HG03280 (cell line): ENCODE measurements at regions not wholly inside any gene's neighbourhood (a gene's known extent, or its start where the extent isn't known, plus 50 kb on each side); places are given as distances from the start of the nearest gene placed in this dataset.

Source experiments
- ATAC-seq: cut with Tn5 transposase; IDR thresholded peaks from one replicate; pipeline ENCODE4 v1.9.1; 2021; ENCODE audit warnings: mild to moderate bottlenecking, moderate library complexity; ENCODE audit not compliant: unreplicated experiment

GRCh38 chr11:116422956-116423600 lies 349.7 kb downstream of the BUD13 start:
- no peak for ATAC-seq

- no peak for ATAC-seq
Observed at GRCh38 chr11:116422556-116422955, 350.2 kb downstream of the BUD13 start.

DNA sequence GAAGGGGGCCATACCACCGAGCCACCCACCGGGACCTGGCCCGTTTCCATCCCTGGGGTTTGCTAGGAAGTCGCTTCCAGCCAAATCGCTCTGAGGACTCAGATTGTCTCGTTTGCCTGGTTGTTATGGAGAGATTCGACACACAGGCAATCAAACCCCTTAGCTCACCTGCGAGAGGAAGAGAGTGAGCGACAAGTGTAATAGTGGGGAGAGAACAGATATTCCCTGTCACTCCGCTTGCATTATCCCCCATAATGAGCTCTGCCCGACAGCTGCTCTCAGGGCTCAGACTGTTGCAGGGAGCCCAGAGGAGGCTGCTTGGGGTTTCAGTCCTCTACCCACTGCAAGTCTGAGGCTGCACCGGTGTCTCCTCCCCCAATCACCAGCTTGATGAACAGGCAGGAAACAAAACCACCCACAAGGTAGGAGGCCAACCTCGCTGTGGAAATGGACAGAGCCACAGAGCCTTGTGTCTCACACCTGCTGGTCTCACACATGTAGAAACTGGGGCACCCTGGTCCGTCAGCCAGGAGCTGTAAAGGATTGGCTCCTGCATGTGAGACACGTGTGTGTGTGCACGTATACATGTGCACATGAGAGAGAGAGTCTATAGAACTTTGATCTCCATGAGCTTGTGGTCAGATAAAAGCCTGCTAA lies 351.1 kb downstream of the BUD13 start:
- ATAC-seq = no peak

- ATAC-seq = no peak
Observed at GRCh38 chr11:116420770-116421528, 351.8 kb downstream of the BUD13 start.

DNA sequence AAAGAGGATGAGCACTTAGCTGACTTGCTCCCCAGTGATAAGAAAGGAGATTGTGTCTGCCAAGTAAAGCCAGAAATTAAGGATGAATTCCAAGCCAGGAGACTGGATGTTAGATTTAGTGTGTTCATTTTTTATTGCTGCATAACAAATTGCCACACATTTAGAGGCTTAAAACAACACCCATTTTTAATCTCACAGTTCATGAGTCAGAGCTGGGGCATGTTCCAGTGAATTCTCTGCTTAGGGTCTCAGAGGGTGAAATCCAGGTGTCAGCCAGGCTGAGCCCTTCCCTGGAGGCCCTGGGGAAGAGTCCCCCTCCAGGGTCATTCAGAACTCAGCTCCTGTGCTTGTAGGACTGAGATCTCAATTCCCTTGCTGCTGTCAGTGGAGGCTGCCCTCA lies 352.8 kb downstream of the BUD13 start:
- no peak for ATAC-seq

DNA sequence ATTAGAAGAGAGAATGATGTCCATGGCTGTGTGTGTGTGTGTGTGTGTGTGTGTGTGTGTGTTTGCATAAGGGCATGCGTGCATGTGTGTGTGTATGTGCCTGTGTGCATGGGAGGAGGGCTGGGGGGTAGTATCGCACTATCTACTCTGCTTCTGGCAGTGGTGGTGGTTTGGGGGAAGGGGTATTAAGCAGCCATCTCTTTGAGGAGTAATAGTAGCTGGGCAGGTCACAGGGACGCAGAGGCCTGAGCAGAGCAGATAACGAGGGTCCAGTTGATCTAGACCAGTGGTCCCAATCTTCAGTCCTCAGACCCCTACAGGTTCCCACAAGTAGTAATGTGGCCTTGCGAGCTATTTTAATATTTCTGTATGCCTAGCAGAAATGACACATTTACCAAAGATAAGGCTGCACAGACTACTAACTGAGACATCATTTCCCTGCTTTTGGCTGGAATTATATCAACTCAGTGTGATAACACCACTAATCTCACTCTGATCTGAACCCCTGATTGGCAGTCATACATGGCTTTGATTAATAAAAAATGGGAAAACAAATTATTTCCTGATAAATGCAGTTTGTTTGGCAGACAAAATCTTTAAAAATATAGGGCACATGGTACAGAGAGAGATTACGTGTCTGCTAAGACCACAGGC lies 354.3 kb downstream of the BUD13 start:
- no peak for ATAC-seq

DNA sequence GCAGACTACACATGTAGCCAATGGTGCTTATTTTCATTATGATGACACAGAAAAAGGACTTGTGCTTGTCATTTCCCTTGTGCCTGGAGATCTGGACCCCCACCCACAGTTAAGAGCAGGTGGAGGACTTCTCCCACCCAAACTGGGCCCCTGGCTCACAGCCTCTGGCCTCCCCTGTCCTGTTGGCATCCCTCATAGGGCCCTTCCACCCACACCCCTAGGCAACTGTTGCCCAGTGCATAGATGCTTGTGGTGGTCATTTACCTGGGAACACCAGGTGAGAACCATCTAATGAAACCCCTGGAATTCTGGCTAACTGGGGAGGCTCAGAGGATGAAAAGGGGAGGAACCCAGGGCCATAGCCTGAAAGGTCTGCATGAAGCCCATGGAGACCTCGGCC lies 355.9 kb downstream of the BUD13 start:
- ATAC-seq = no peak

- no peak for ATAC-seq
Observed at GRCh38 chr11:116415095-116415494, 357.7 kb downstream of the BUD13 start.

DNA sequence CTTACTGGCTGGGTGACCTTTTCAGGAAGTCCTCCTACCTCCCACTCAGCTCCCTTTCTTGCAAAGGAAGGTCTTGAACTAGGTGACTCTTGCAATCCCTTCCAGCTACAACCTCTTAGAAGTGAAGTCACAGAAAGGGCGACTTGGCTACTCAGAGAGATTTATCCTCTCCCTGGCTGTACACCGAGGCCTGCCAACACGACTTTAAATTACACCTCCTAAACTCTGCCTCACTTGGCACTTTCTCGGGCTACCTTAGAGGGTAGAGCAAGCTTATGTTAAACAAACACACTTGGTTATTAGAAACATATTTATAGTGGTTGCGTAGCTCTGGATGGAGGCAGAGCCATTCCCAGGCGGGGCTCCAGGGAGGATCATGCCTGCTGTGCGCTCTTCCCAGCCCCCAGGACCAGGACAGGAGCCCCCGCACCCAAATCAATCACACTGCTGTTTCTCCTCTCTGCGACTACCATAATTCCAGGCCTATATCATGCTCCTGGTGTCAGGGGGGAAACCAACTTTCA lies 358.4 kb downstream of the BUD13 start:
- ATAC-seq = no peak

GRCh38 chr11:116413301-116414242 lies 359.2 kb downstream of the BUD13 start:
- ATAC-seq = no peak

DNA sequence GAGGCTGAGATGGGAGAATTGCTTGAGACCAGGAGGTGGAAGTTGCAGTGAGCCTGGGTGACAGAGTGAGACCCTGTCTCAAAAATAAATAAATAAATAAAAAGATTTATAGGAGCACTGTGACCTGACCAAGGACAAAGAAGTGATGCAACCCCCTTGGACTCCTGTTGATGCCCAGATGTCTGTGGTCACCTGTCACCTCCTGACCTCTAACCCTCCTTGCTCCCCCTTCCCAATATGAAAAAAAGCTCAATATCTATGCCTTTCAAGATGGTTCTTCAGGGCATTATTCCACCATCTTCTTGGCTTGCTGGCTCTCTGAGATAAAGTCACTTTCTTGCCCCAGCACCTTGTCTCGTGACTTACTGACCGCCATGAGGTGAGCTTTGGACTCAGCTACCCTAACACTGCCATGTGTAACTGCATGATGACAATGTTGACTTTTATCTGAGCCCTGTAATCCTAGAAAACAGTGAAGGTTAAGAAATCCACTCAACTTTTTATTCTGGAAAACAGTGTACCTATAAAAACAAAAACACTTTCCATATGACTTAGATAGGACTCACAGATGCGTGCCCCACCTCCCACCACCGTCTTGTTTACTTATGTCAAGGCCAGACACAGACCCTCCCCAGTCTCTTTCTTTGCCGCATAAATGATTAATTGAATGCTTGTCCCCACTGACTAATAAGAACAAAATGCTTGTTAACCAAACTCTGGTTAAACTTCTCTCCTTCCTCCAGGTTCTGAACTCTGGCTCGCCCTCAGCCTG lies 360.5 kb downstream of the BUD13 start:
- ATAC-seq = no peak

DNA sequence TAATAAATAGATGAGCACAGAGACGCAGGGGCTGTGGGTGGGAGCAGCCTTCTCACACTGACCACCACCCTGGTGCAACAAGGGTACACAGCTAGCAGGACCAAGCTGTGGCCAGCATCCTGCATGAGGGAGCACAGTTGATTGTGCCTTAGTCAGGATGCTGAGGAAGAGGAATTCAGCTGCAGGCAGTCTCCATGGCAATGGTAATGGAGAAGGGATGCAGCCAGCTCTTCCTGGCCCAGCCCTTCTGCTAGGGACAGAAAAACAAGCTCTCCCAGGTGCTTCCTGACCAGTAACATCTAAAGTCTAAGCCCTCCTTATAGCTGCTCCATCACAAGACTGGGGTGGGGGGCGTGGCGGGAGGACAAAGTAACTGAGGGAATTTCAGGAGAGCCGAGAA lies 363.5 kb downstream of the BUD13 start:
- ATAC-seq = no peak

DNA sequence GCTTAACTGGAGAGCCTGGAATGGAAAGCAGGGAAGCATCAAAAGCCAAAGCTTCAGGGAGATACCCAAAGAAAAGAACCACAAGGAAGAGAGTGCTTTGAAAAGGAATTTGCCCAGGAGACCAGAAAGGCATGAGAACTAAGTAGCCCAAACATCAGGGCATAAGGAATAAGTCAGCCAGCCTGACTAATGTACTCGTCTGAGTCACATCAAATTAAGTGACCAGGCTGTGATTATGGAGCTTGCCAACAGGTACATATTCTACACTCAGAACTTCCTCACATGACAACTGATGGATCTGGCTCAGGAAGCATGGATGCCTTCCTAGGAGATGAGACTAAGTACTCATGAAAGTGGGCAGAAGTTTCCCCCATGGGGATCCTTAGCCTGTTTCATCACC lies 366.7 kb downstream of the BUD13 start:
- ATAC-seq = no peak

DNA sequence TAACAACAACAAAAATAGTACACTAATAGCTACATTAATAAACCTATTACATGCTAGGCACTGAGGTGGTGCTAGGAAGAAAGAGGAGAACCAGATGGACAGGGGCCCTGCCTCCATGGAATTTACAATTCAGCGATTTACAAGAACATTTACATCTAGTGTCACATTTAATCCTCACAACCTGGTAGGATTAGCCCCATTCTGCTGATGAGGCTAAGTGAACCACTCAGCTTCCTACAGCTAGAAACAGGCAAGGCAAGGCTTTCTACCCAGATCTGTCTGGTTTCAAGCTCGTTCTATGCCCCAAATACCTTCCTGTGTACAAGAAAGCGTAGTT lies 368.4 kb downstream of the BUD13 start:
- no peak for ATAC-seq

DNA sequence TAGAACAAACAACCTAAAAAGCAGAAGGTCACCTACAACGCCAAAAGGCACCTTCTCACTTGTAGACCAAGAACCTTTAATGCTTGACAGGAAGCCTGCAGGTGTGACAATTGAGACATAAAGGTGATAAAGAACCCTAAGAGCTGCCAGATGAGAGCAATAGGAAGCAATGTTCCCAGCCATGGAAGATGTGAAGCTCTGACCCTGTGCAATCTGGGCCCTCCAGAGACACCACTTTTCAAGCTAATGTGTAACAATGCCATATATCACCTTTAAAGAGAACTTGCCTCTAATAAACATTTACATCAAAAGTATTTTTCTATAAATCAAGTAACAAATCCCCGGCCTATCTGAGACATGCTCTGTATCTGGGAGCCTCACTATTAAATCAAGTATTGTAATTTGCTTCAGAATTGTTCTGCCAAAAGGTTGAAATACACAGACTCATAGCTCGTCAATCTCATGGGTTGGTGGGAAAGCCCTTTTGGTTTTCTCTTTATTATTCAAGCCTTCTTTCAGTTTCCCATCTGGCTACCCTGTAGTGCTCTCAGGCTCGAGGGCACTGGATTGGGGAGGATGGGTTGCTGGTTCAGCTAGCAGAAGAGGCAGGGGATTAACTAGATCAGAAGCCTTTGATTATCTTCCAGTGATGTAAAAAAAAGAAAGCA lies 368.9 kb downstream of the BUD13 start:
- no peak for ATAC-seq

DNA sequence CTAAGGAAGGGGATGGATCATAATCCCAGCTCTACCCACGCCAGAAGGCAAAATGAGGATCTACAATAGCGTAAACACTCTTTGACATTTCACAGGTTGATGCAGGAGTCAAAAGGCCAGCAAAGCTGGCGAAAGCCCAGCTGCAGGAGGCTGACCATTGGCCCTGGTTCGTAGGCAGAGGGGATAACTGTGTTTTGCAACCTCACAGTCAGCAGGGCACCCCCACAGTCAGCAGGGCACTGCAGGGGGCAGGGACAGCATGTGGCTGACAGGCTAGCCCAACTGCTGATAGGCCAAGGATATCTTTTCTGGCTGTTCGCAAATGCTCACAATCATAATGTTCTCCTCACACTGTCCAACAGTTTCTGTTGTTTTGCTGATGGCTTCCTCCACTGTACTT lies 372.7 kb downstream of the BUD13 start:
- no peak for ATAC-seq

- ATAC-seq = no peak
Observed at GRCh38 chr11:116397602-116398084, 375.1 kb downstream of the BUD13 start.

- no peak for ATAC-seq
Observed at GRCh38 chr11:116396331-116396730, 376.5 kb downstream of the BUD13 start.

- ATAC-seq = no peak
Observed at GRCh38 chr11:116394022-116394421, 378.8 kb downstream of the BUD13 start.
